NB4 (cell line): ENCODE measurements at regions not wholly inside any gene's neighbourhood (a gene's known extent, or its start where the extent isn't known, plus 50 kb on each side); places are given as distances from the start of the nearest gene placed in this dataset.
"Not testable (repeated sequence)": the region's sequence is repeated elsewhere in the genome, so short reads cannot be mapped to it uniquely, and the experiment has no call there.

ENCODE experiments used
- DNase-seq: peaks from one replicate; pipeline ENCODE4 v3.0.0; 2010; ENCODE audit warnings: low read depth
- H3K4me3 ChIP-seq: one replicate; pipeline ENCODE4 v1.5.1; 2011; ENCODE audit warnings: mild to moderate bottlenecking, low read depth, low read length, moderate library complexity
- CTCF ChIP-seq: IDR thresholded peaks from one replicate; pipeline ENCODE4 v1.5.1; 2012; ENCODE audit warnings: low read depth, low read length
- MYC ChIP-seq: IDR thresholded peaks from 2 replicates; pipeline ENCODE4 v1.6.1; 2011; ENCODE audit warnings: low read depth, low read length
- POLR2A ChIP-seq: IDR thresholded peaks from 2 replicates; pipeline ENCODE4 v1.6.1; 2011; ENCODE audit warnings: mild to moderate bottlenecking; ENCODE audit not compliant: insufficient read length; ENCODE audit errors: extremely low read depth
- TF ChIP-seq, protein P1 (sequence below): IDR thresholded peaks from 2 replicates; pipeline ENCODE4 v1.6.1; 2011; ENCODE audit warnings: low read depth, low read length

DNA sequence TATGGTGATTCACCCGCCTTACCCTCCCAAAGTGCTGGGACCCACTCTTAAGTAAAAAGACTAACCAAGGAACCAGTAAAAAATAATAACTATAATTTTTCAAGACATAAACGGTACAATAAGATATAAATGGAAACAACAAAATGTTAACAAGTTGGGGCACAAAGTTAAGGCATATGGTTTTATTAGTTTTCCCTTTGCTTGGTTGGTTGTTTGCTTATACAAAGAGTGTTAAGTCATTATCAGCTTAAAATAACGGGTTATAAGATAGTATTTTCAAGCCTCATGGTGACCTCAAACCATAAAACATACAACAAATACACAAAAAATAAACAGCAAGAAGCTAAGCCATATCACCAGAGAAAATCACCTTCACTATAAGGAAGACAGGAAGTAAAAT, 406.1 kb downstream of the SEC23A start:
- H3K4me3 ChIP-seq = no peak overlapping the region
- TF ChIP-seq MYC = no peak
- TF ChIP-seq, protein P1, sequence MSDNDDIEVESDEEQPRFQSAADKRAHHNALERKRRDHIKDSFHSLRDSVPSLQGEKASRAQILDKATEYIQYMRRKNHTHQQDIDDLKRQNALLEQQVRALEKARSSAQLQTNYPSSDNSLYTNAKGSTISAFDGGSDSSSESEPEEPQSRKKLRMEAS = no peak
- no peak for TF ChIP-seq POLR2A
- TF ChIP-seq CTCF = no peak
- DNase-seq = no peak

- DNase-seq = no peak
- TF ChIP-seq, protein P1 = no peak
- TF ChIP-seq CTCF (no peak), POLR2A (no peak), MYC (no peak)
- no peak overlapping the region for H3K4me3 ChIP-seq
These were observed 409.6 kb downstream of the SEC23A start for GRCh38 chr14:38693423-38693822.

DNA sequence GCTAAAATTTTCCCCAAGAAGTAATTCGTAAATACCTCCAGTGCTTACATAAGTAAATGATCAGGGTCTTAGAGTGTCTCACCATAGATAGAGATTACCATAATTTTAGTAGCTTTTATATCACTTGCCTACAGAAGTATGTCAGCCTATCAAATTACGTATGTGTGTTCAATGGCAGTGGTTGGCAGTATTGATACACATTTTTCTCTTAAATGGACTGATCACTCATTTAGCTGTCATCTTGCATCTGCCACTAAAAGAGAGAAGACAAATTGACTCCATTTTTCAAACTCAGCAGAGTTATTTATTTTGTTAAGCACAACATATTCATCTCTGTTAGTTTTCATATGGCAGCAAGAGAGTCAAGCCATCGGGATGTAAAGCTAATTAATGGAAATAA, 413.1 kb upstream of the CLEC14A start:
- no peak for DNase-seq
- no peak for TF ChIP-seq MYC
- TF ChIP-seq, protein P1 = no peak
- H3K4me3 ChIP-seq = no peak overlapping the region

DNA sequence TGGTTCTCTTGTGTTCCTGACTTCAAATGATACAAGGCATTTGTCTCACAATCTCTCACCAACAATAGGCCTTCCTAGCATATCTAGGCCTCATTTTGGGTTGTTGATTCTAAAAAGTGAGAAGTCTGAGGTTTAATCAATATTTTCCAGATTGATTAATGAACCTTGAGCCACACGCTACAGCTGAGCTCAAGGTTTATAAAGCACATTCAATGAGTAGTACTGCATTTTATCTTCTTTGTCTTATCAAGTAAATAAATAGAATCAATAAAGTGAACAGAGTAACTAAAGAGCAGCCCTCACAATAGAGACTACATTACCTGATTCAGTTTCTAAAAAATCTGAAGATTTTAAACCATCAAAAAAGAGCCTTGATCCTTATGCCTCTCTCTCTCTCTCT, 407.5 kb upstream of the CLEC14A start:
- TF ChIP-seq POLR2A = no peak
- TF ChIP-seq, protein P1 = no peak
- TF ChIP-seq MYC = no peak
- TF ChIP-seq CTCF = no peak
- H3K4me3 ChIP-seq = no peak overlapping the region

DNA sequence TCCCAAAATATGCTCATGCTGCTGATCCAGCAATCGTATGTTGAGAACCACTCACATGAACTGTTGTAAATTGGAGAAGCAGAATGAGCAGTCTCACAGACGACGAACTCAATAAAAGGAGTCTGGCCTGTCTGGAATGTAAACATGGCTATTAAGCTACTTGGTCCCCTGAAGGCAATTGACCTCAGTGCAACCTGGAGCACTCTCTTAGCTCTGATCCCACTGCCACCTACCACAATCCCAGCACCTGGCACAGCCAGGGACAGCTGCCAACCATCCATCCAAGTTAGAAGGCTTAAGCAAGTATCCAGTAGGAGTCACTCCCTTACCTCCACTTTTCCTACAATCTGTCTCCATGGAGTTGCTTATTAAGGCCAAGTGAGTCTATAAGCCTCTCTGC, 406.9 kb upstream of the CLEC14A start:
- DNase-seq = no peak
- TF ChIP-seq MYC (no peak), CTCF (no peak), POLR2A (no peak)
- TF ChIP-seq, protein P1 = no peak
- H3K4me3 ChIP-seq = no peak overlapping the region

More for the DNA sequence above, 407.5 kb upstream of the CLEC14A start:
- no peak for DNase-seq

GRCh38 chr14:38646391-38646790, 390.5 kb upstream of the CLEC14A start:
- no peak for DNase-seq
- TF ChIP-seq CTCF (no peak), POLR2A (no peak), MYC (no peak)
- TF ChIP-seq, protein P1 = no peak
- H3K4me3 ChIP-seq = no peak overlapping the region

DNA sequence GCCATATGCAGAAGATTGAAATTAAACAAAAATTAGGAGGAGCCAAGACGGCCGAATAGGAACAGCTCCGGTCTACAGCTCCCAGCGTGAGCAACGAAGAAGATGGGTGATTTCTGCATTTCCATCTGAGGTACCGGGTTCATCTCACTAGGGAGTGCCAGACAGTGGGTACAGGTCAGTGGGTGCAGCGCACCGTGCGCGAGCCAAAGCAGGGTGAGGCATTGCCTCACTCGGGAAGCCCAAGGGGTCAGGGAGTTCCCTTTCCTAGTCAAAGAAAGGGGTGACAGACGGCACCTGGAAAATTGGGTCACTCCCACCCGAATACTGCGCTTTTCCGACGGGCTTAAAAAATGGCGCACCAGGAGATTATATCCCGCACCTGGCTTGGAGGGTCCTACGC, 379.0 kb upstream of the CLEC14A start:
- not testable (repeated sequence) for DNase-seq, H3K4me3 ChIP-seq
